ENCODE measurements at regions not wholly inside any gene's neighbourhood (a gene's known extent, or its start where the extent isn't known, plus 50 kb on each side); places are given as distances from the start of the nearest gene placed in this dataset.

GRCh38 chr1:243926299-243926698, 76.3 kb upstream of the AKT3 start:
- no peak for TF ChIP-seq CTCF (IDR thresholded peaks at IDR 0.05)
- TF ChIP-seq POLR2A (IDR thresholded peaks at IDR 0.05): no peak

Data from esophagus squamous epithelium (tissue), 4 donors.